Tibial artery (tissue), 4 donors: ENCODE measurements at regions not wholly inside any gene's neighbourhood (a gene's known extent, or its start where the extent isn't known, plus 50 kb on each side); places are given as distances from the start of the nearest gene placed in this dataset.
"Not testable (repeated sequence)": the region's sequence is repeated elsewhere in the genome, so short reads cannot be mapped to it uniquely, and the experiment has no call there.

Source experiments
- DNase-seq, 2 donors: peaks; one replicate each; pipeline ENCODE4 v3.0.0-alpha.2; 2019
- H3K27ac ChIP-seq, 2 donors: fragments of 200-600 bp; sonication (generic) in 1 of 2; 1 replicate in 1 of 2; 2 replicates in 1 of 2; pipeline ENCODE4 v1.5.1; 2018 to 2019; ENCODE audit warnings: mild to moderate bottlenecking in 1 of 2
- H3K27me3 ChIP-seq, 2 donors: fragments of 200-600 bp; sonication (generic) in 1 of 2; one replicate each; pipeline versions ENCODE4 v1.5.1 to v1.6.0; 2016 to 2019
- H3K36me3 ChIP-seq, 3 donors: fragments of 200-600 bp; sonication (generic) in 2 of 3; one replicate each; pipeline ENCODE4 v1.5.1; 2016 to 2019; ENCODE audit warnings: mild to moderate bottlenecking in 2 of 3
- H3K4me1 ChIP-seq, 4 donors: fragments of 200-600 bp; sonication (generic) in 2 of 4; 1 replicate in 3 of 4; 2 replicates in 1 of 4; pipeline ENCODE4 v1.5.1; 2016 to 2019
- H3K4me3 ChIP-seq, 2 donors: fragments of 200-600 bp; sonication (generic) in 1 of 2; 1 replicate in 1 of 2; 2 replicates in 1 of 2; pipeline ENCODE4 v1.5.1; 2018 to 2019; ENCODE audit warnings: mild to moderate bottlenecking in 2 of 2
- H3K9me3 ChIP-seq, 3 donors: fragments of 200-600 bp; sonication (generic) in 1 of 3; one replicate each; pipeline ENCODE4 v1.5.1; 2016 to 2019
- intact Hi-C: fragments of 100-400 bp; cut with DNase I; formaldehyde crosslinking; loops from one replicate; pipeline ENCODE4 v1.15.0; 2023; ENCODE audit warnings: low total_unique reads
- TF ChIP-seq, protein P1 (sequence below), 2 experiments: fragments of 200-600 bp in 1 of 2; fragments of 450-650 bp in 1 of 2; IDR thresholded peaks; one replicate each; pipeline ENCODE4 v1.5.1; 2017 to 2019; ENCODE audit warnings: antibody characterized with exemption in 2 of 2, mild to moderate bottlenecking in 1 of 2, moderate library complexity in 1 of 2

GRCh38 chr4:164595751-164596150 is 158.2 kb upstream of the SMIM31 start:
- Histone ChIP-seq H3K4me3 (no peak overlapping the region), H3K36me3 (no peaks in the 10 kb centered on the region), H3K9me3 (no peaks in the 10 kb centered on the region), H3K4me1 (no peaks in the 10 kb centered on the region), H3K27ac (no peak overlapping the region), H3K27me3 (no peaks in the 10 kb centered on the region)
- no peak for DNase-seq
- intact Hi-C loops: no loop called here
- TF ChIP-seq, protein P1, sequence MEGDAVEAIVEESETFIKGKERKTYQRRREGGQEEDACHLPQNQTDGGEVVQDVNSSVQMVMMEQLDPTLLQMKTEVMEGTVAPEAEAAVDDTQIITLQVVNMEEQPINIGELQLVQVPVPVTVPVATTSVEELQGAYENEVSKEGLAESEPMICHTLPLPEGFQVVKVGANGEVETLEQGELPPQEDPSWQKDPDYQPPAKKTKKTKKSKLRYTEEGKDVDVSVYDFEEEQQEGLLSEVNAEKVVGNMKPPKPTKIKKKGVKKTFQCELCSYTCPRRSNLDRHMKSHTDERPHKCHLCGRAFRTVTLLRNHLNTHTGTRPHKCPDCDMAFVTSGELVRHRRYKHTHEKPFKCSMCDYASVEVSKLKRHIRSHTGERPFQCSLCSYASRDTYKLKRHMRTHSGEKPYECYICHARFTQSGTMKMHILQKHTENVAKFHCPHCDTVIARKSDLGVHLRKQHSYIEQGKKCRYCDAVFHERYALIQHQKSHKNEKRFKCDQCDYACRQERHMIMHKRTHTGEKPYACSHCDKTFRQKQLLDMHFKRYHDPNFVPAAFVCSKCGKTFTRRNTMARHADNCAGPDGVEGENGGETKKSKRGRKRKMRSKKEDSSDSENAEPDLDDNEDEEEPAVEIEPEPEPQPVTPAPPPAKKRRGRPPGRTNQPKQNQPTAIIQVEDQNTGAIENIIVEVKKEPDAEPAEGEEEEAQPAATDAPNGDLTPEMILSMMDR (IDR thresholded peaks at IDR 0.05): no peak

DNA sequence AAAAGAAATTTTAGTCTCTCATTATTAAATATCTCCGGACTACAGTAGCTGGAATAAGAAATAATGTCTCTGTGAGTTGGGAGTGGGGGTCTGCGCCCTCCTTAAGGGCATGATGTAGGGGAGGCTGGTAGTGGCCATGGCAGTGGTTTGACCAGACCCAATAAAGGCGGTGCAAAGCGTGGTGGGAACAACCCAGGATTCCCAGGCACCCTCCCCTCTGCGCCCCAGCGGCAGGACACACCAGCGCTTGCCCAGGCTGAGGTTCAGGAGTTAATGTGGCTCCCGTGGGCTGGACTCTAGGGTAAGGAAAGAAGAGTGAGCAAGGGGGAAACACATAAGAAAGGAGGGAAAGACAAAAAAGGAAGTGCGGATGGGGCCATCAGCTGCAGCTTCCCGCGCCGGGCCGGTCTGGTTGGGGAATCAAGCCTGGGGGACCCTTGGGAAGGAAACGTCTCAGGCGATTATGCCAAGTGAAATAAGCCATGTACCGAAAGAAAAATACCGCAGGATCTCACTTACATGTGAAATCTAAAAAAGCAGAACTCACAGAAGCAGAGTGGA is 157.5 kb upstream of the SMIM31 start:
- DNase-seq: no peak
- Histone ChIP-seq H3K27ac (no peak overlapping the region), H3K4me3 (no peak overlapping the region), H3K27me3 (no peaks in the 10 kb centered on the region), H3K4me1 (no peaks in the 10 kb centered on the region), H3K36me3 (no peaks in the 10 kb centered on the region), H3K9me3 (peaks cover 0 to under 1% (median 0%) of the 10 kb centered on the region in 3 donors)
- intact Hi-C loops: no loop called here
- TF ChIP-seq, protein P1 (IDR thresholded peaks at IDR 0.05): no peak

DNA sequence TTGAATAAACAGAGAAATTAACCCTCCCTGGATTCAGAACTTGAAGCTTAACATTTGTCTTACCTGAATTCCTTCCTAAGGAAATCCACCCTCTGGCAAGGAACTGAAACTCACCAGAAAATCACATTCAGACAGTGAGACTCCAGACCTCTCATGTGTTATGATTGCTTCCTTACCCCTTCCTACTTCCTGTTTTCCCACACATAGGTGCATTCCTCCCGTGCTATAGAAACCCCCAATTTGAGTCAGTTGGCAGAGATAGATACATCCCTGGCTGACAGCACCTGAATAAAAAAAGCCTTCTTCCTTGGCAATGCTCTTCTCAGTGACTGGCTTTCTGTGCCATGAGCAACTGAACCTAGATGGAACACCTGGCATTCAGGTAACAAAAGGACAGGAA is 157.0 kb upstream of the SMIM31 start:
- Histone ChIP-seq H3K27ac (no peak overlapping the region), H3K27me3 (no peaks in the 10 kb centered on the region), H3K36me3 (no peaks in the 10 kb centered on the region), H3K4me3 (no peak overlapping the region), H3K9me3 (peaks cover 0 to 5% (median 4%) of the 10 kb centered on the region in 3 donors), H3K4me1 (no peaks in the 10 kb centered on the region)
- TF ChIP-seq, protein P1 (IDR thresholded peaks at IDR 0.05): no peak
- DNase-seq: no peak
- intact Hi-C loops: no loop called here

GRCh38 chr4:164601653-164602052 is 152.3 kb upstream of the SMIM31 start:
- TF ChIP-seq, protein P1 (IDR thresholded peaks at IDR 0.05): no peak
- Histone ChIP-seq H3K36me3 (no peaks in the 10 kb centered on the region), H3K27ac (no peak overlapping the region), H3K27me3 (no peaks in the 10 kb centered on the region), H3K9me3 (peaks cover 0 to 8% (median 6%) of the 10 kb centered on the region in 3 donors), H3K4me1 (no peaks in the 10 kb centered on the region), H3K4me3 (no peak overlapping the region)
- no peak for DNase-seq
- intact Hi-C loops: no loop called here

GRCh38 chr4:164605791-164606190 is 148.1 kb upstream of the SMIM31 start:
- H3K9me3 ChIP-seq, intact Hi-C loops, H3K4me3 ChIP-seq, H3K27ac ChIP-seq, H3K36me3 ChIP-seq, H3K4me1 ChIP-seq, H3K27me3 ChIP-seq, DNase-seq: not testable (repeated sequence)

- peaks cover 0 to 8% (median 5%) of the 10 kb centered on the region in 3 donors for H3K9me3 ChIP-seq
- no peak overlapping the region for H3K4me3 ChIP-seq
- H3K27me3 ChIP-seq: no peaks in the 10 kb centered on the region
- TF ChIP-seq, protein P1 (IDR thresholded peaks at IDR 0.05): no peak
- H3K4me1 ChIP-seq: no peaks in the 10 kb centered on the region
- intact Hi-C loops: no loop called here
- H3K36me3 ChIP-seq: no peaks in the 10 kb centered on the region
- DNase-seq: no peak
- no peak overlapping the region for H3K27ac ChIP-seq
Observed at GRCh38 chr4:164606478-164606877, 147.5 kb upstream of the SMIM31 start.
